ENCODE measurements at regions not wholly inside any gene's neighbourhood (a gene's known extent, or its start where the extent isn't known, plus 50 kb on each side); places are given as distances from the start of the nearest gene placed in this dataset.
"Not testable (repeated sequence)": the region's sequence is repeated elsewhere in the genome, so short reads cannot be mapped to it uniquely, and the experiment has no call there.

GRCh38 chr3:112765531-112765930, 81.1 kb downstream of the CD200R1L start:
- DNase-seq: no peak

- no peak for DNase-seq
Observed at GRCh38 chr3:112763258-112763657, 83.4 kb downstream of the CD200R1L start.

GRCh38 chr3:112761062-112761638, 85.5 kb downstream of the CD200R1L start:
- no peak for DNase-seq

- DNase-seq: no peak
Observed at GRCh38 chr3:112759681-112760080, 87.0 kb downstream of the CD200R1L start.

GRCh38 chr3:112759210-112759609, 87.5 kb downstream of the CD200R1L start:
- DNase-seq: no peak

- no peak for DNase-seq
Observed at GRCh38 chr3:112757197-112757596, 89.5 kb downstream of the CD200R1L start.

GRCh38 chr3:112755845-112756613, 90.6 kb downstream of the CD200R1L start:
- DNase-seq: no peak

- not testable (repeated sequence) for DNase-seq
Observed at GRCh38 chr3:112755046-112755445, 91.6 kb downstream of the CD200R1L start.

- no peak for DNase-seq
Observed at GRCh38 chr3:112751564-112752512, 94.8 kb downstream of the CD200R1L start.

- no peak for DNase-seq
Observed at GRCh38 chr3:112751061-112751460, 95.6 kb downstream of the CD200R1L start.

GRCh38 chr3:112747624-112748023, 99.0 kb downstream of the CD200R1L start:
- DNase-seq: no peak

GRCh38 chr3:112746675-112747280, 99.9 kb downstream of the CD200R1L start:
- no peak for DNase-seq

- no peak for DNase-seq
Observed at GRCh38 chr3:112745567-112746248, 101.0 kb downstream of the CD200R1L start.

GRCh38 chr3:112744825-112745566, 101.7 kb downstream of the CD200R1L start:
- no peak for DNase-seq

- DNase-seq: no peak
Observed at GRCh38 chr3:112744106-112744505, 102.6 kb downstream of the CD200R1L start.

- no peak for DNase-seq
Observed at GRCh38 chr3:112742934-112743333, 102.0 kb upstream of the CCDC80 start.

- DNase-seq: no peak
Observed at GRCh38 chr3:112741983-112742382, 101.0 kb upstream of the CCDC80 start.

- DNase-seq: no peak
Observed at GRCh38 chr3:112740835-112741234, 99.9 kb upstream of the CCDC80 start.

- DNase-seq: no peak
Observed at GRCh38 chr3:112739252-112739965, 98.5 kb upstream of the CCDC80 start.

- no peak for DNase-seq
Observed at GRCh38 chr3:112738366-112738765, 97.4 kb upstream of the CCDC80 start.
